Choroid plexus epithelial cell (primary cell): ENCODE measurements at regions not wholly inside any gene's neighbourhood (a gene's known extent, or its start where the extent isn't known, plus 50 kb on each side); places are given as distances from the start of the nearest gene placed in this dataset.
"Not testable (repeated sequence)": the region's sequence is repeated elsewhere in the genome, so short reads cannot be mapped to it uniquely, and the experiment has no call there.

Source experiments
- DNase-seq: peaks from one replicate; pipeline ENCODE4 v3.0.0-alpha.2; 2010; ENCODE audit warnings: low read depth
- H3K4me3 ChIP-seq: 2 replicates; pipeline ENCODE4 v1.5.1; 2011; ENCODE audit warnings: low read depth, mild to moderate bottlenecking, control low read depth, low read length, moderate library complexity
- CTCF ChIP-seq: conservative IDR thresholded peaks from 2 replicates; pipeline ENCODE4 v1.5.1; 2011; ENCODE audit warnings: low read depth, mild to moderate bottlenecking, control low read depth, inconsistent platforms, low read length, moderate library complexity

- no peak for DNase-seq
- no peak for TF ChIP-seq CTCF
- H3K4me3 ChIP-seq = no peak overlapping the region
Observed at GRCh38 chr3:95333826-95334225, 1271.0 kb downstream of the NSUN3 start.

GRCh38 chr3:95334461-95334860 is 1271.6 kb downstream of the NSUN3 start:
- no peak overlapping the region for H3K4me3 ChIP-seq
- no peak for TF ChIP-seq CTCF
- no peak for DNase-seq

GRCh38 chr3:95335517-95335916 is 1272.7 kb downstream of the NSUN3 start:
- no peak for TF ChIP-seq CTCF
- DNase-seq = no peak
- H3K4me3 ChIP-seq = no peak overlapping the region

- no peak for DNase-seq
- TF ChIP-seq CTCF = no peak
Observed at GRCh38 chr3:95338446-95338845, 1275.6 kb downstream of the NSUN3 start.

GRCh38 chr3:95341314-95341713 is 1278.5 kb downstream of the NSUN3 start:
- no peak for TF ChIP-seq CTCF
- DNase-seq = no peak
- no peak overlapping the region for H3K4me3 ChIP-seq

More at GRCh38 chr3:95338446-95338845, 1275.6 kb downstream of the NSUN3 start:
- H3K4me3 ChIP-seq = no peak overlapping the region

- no peak for TF ChIP-seq CTCF
- H3K4me3 ChIP-seq = no peak overlapping the region
- DNase-seq = no peak
Observed at GRCh38 chr3:95343228-95343627, 1280.4 kb downstream of the NSUN3 start.

- no peak for DNase-seq
- TF ChIP-seq CTCF = no peak
- H3K4me3 ChIP-seq = no peak overlapping the region
Observed at GRCh38 chr3:95343767-95344166, 1280.9 kb downstream of the NSUN3 start.

GRCh38 chr3:95347936-95348335 is 1285.1 kb downstream of the NSUN3 start:
- H3K4me3 ChIP-seq = not testable (repeated sequence)

More at GRCh38 chr3:95347936-95348335, 1285.1 kb downstream of the NSUN3 start:
- not testable (repeated sequence) for DNase-seq
